ENCODE measurements at regions not wholly inside any gene's neighbourhood (a gene's known extent, or its start where the extent isn't known, plus 50 kb on each side); places are given as distances from the start of the nearest gene placed in this dataset.

GRCh38 chr3:174417573-174417972 is 441.6 kb upstream of the NAALADL2 start:
- Histone ChIP-seq H3K4me1 (ENCODE audit: control insufficient read depth, insufficient read depth, low read length) (no peaks in the 10 kb centered on the region; the same call in 1 of the 2 replicates), H3K36me3 (ENCODE audit: control insufficient read depth, insufficient read depth, low read length) (no peaks in the 10 kb centered on the region), H3K27me3 (ENCODE audit: control insufficient read depth, insufficient read depth, low read length) (no peaks in the 10 kb centered on the region), H3K9me3 (ENCODE audit: control insufficient read depth, insufficient read depth, low read depth, low read length) (no peaks in the 10 kb centered on the region), H3K4me3 (ENCODE audit: low read depth in 2 of 2, low read length in 2 of 2) (no peak overlapping the region), H3K27ac (ENCODE audit: low read length) (no peak overlapping the region)
- intact Hi-C loops (cut with micrococcal nuclease; ENCODE audit: unreplicated experiment) = no loop called here
- POLR2A ChIA-PET = no interaction called here
- DNase-seq (ENCODE audit: low read depth, low spot score) = no peak
- TF ChIP-seq REST (IDR thresholded peaks at IDR 0.05; ENCODE audit: insufficient read depth in 1 of 2, low read depth in 2 of 2, low read length in 1 of 2) = no peak
- TF ChIP-seq SIN3A (IDR thresholded peaks at IDR 0.05; ENCODE audit: borderline replicate concordance, insufficient read depth, low read depth, low read length) = no peak
- no peak for TF ChIP-seq CTCF (IDR thresholded peaks at IDR 0.05)
- TF ChIP-seq POLR2AphosphoS5 (IDR thresholded peaks at IDR 0.05; ENCODE audit: low read depth, low read length) = no peak
- TF ChIP-seq TCF7L2 (IDR thresholded peaks at IDR 0.05; ENCODE audit: low read depth, low read length) = no peak
- CTCF ChIA-PET = no interaction called here
- in situ Hi-C loops (cut with HindIII; ENCODE audit: low pct_unique_long_range_greater_than_20kb, low sequenced_read_pairs) = no loop called here
- no TSS peak for BruUV-seq (replicated peaks)
- ATAC-seq = no peak

- ChIA-PET CTCF (no interaction called here), POLR2A (no interaction called here)
- in situ Hi-C loops (cut with HindIII; ENCODE audit: low pct_unique_long_range_greater_than_20kb, low sequenced_read_pairs) (no loop called here), intact Hi-C loops (cut with micrococcal nuclease; ENCODE audit: unreplicated experiment) (no loop called here)
- no peaks in the 10 kb centered on the region for H3K4me1 ChIP-seq (ENCODE audit: control insufficient read depth, insufficient read depth, low read length)
- ATAC-seq (no peak), DNase-seq (ENCODE audit: low read depth, low spot score) (no peak)
- H3K4me3 ChIP-seq (ENCODE audit: low read depth in 2 of 2, low read length in 2 of 2) = no peak overlapping the region
- no peaks in the 10 kb centered on the region for H3K27me3 ChIP-seq (ENCODE audit: control insufficient read depth, insufficient read depth, low read length)
- H3K36me3 ChIP-seq (ENCODE audit: control insufficient read depth, insufficient read depth, low read length) = no peaks in the 10 kb centered on the region
- H3K9me3 ChIP-seq (ENCODE audit: control insufficient read depth, insufficient read depth, low read depth, low read length) = no peaks in the 10 kb centered on the region
- no peak for TF ChIP-seq POLR2AphosphoS5 (IDR thresholded peaks at IDR 0.05; ENCODE audit: low read depth, low read length)
- TF ChIP-seq CTCF (IDR thresholded peaks at IDR 0.05) = no peak
- TF ChIP-seq REST (IDR thresholded peaks at IDR 0.05; ENCODE audit: insufficient read depth in 1 of 2, low read depth in 2 of 2, low read length in 1 of 2) = no peak
- no peak for TF ChIP-seq SIN3A (IDR thresholded peaks at IDR 0.05; ENCODE audit: borderline replicate concordance, insufficient read depth, low read depth, low read length)
- TF ChIP-seq TCF7L2 (IDR thresholded peaks at IDR 0.05; ENCODE audit: low read depth, low read length) = no peak
- H3K27ac ChIP-seq (ENCODE audit: low read length) = no peak overlapping the region
- BruUV-seq (replicated peaks) = no TSS peak
These were observed 439.9 kb upstream of the NAALADL2 start for GRCh38 chr3:174419216-174419615.
